GM13976 (cell line): ENCODE measurements at regions not wholly inside any gene's neighbourhood (a gene's known extent, or its start where the extent isn't known, plus 50 kb on each side); places are given as distances from the start of the nearest gene placed in this dataset.

Experiments used
- DNase-seq: peaks from one replicate; pipeline ENCODE4 v3.0.0; 2012; ENCODE audit warnings: low spot score
- CTCF ChIP-seq: IDR thresholded peaks from 2 replicates; pipeline ENCODE4 v1.5.1; 2012; ENCODE audit warnings: borderline replicate concordance, mild to moderate bottlenecking; ENCODE audit not compliant: insufficient read depth; ENCODE audit errors: extremely low read depth, missing control alignments, control extremely low read depth
- in situ Hi-C: fragments of 300-500 bp; cut with MboI; formaldehyde crosslinking; loops from one replicate; pipeline ENCODE4 v1.12.0; 2022; ENCODE audit warnings: low sequenced_read_pairs, mixed read lengths, inconsistent platforms; ENCODE audit not compliant: unreplicated experiment

- no peak for TF ChIP-seq CTCF
- in situ Hi-C loops = no loop called here
- DNase-seq = no peak
Observed at GRCh38 chr11:91871048-91871447, 353.6 kb upstream of the FAT3 start.

- no peak for DNase-seq
- in situ Hi-C loops = no loop called here
- TF ChIP-seq CTCF = no peak
Observed at GRCh38 chr11:91869686-91870085, 354.9 kb upstream of the FAT3 start.

- no peak for TF ChIP-seq CTCF
- no peak for DNase-seq
- in situ Hi-C loops = no loop called here
Observed at GRCh38 chr11:91866642-91867041, 358.0 kb upstream of the FAT3 start.

- TF ChIP-seq CTCF = no peak
- in situ Hi-C loops = no loop called here
Observed at GRCh38 chr11:91860661-91861060, 364.0 kb upstream of the FAT3 start.

GRCh38 chr11:91859666-91860065 is 365.0 kb upstream of the FAT3 start:
- no peak for TF ChIP-seq CTCF
- DNase-seq = no peak
- in situ Hi-C loops = no loop called here

More at GRCh38 chr11:91860661-91861060, 364.0 kb upstream of the FAT3 start:
- no peak for DNase-seq

- no peak for TF ChIP-seq CTCF
- in situ Hi-C loops = no loop called here
- DNase-seq = no peak
Observed at GRCh38 chr11:91857179-91857578, 367.4 kb upstream of the FAT3 start.

GRCh38 chr11:91854780-91855179 is 369.8 kb upstream of the FAT3 start:
- TF ChIP-seq CTCF = no peak
- in situ Hi-C loops = no loop called here
- no peak for DNase-seq
